ENCODE measurements at regions not wholly inside any gene's neighbourhood (a gene's known extent, or its start where the extent isn't known, plus 50 kb on each side); places are given as distances from the start of the nearest gene placed in this dataset.

DNA sequence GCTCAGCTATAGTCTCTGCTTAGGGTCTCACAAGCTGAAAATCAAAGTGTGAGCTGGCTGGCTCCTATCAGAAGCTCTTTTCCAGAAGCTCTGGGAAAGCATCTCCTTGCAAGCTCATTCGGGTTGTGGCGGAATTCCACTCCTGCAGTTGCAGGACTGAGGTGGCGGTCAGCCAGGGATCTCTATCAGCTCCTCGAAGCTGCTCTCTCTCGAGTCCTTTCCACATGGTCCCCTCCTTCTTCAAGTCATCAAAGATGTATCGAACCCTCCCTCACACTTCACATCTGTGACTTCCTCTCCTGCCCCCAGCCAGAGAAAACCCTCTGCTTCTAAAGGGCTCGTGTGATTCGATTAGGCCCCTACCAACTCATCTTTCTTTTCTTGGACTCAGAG lies 141.7 kb downstream of the ZFP36L2 start:
- no peak for DNase-seq

DNA sequence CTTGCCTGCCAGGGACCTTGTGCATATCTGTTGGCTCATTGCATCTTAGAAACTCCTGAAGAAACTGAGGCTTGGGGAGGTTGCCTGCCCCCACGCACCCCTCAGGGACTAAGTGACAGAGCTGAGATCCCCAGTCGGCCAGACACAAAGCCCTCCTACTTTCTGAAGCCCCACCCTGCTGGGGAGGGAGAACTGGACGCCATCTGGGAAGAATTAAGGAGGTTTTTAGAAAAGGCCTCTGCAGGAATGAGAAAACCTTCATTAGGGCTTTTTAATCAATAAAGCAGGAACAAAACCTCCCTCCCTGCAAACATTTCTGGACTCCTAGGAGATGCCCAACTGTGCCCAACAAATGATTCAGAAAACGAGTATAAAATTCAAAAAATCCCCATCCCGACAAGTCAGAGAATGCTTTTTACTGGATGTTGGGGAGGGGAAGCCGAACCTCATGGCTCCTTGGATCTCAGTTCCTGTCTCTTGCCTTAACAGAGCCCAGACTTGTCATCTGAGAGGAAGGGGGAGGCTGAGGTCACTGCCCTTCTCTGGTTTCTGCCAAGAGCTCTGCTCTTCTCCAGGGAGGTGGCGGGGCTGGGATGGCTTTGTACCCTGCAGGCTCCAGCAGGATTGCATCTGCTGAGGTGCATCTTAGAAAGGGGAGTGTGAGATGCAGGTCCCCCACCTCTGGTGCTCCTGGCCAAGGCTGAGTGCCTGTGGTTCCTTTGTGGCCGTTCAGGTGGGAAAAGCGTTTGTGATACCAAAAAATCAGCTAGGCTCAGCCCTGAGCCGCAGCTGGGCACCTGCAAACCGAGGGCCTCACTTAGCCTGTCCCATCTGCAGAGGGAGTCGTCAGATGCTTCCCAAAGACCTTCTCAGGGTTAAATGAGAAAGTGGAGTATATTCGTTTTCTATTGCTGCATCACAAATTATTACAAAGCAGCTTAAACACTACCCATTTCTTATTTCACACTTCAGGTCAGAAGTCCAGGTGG lies 142.4 kb downstream of the ZFP36L2 start:
- no peak for DNase-seq

DNA sequence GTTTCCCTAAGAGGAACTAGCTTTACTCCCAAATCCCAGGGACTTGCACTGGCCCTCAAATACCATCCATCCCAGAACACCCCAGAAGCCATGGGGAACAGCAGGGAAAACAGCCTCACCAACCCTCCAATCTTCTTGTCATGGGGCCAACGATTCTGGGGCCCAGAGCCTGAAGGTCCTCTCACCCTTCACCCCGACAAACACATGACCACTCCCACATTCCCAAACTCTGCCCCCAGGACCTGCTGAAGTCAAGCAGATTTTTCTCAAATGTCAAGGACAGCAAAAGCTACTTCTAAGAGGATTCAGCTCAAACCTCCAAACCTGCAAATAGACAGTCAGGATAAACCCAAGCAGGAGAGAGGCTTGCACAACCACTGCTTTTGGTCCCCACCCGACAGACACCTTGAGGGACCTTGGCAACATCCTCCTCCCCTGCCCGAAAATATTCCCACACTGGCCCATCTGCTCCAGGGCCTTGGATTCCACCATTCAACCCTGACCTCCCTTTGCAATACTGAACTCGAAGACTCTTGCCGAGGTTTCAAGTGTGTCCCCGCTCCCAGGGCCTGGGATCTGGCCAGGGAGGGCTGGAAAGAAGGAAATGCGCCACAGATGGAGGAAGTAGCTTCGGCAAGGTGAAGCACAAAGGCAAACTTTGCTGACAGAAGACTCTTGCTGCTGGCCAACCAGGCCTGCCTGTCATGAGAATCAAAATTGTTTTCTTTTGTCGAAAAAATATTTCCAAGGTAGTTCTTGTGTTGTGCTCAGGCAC lies 143.3 kb downstream of the ZFP36L2 start:
- no peak for DNase-seq

DNA sequence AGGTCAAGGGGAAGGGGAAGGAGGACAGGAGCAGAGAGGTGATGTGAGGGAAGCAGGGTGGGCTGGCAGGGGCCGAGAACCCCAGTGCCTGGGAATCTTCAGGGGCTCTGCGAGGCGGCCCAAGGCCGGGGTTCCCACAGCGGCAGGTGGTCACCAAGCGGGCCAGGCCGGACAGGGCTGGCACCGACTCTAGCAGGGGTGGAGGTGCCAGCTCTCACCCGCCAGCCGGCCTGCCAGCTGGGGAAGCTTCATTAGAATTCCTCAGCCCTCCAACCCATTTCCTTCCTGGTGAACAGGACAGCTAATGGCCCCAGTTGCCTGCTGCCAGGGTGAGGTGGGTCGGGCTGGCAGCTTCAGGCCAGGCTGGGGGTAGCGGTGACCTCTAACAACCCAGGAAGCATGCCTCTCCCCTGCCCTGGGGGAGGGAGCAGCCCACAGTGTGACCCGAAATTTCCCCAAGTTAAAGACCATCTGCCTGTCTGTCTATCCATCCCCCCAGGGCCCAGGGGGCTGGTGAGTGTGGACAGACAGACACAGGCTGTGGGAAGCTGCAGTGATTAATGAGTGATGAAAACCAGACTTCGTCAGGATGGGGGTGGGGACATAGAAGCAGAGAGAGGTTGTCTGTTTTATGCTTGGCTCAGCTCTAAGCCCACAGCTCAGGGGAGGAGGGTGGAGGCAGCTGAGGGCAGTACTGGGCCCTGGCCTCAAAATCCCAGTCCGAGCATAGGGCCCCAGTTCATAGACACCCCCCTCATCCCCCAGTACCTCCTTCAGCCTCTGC lies 144.1 kb downstream of the ZFP36L2 start:
- DNase-seq = no peak

DNA sequence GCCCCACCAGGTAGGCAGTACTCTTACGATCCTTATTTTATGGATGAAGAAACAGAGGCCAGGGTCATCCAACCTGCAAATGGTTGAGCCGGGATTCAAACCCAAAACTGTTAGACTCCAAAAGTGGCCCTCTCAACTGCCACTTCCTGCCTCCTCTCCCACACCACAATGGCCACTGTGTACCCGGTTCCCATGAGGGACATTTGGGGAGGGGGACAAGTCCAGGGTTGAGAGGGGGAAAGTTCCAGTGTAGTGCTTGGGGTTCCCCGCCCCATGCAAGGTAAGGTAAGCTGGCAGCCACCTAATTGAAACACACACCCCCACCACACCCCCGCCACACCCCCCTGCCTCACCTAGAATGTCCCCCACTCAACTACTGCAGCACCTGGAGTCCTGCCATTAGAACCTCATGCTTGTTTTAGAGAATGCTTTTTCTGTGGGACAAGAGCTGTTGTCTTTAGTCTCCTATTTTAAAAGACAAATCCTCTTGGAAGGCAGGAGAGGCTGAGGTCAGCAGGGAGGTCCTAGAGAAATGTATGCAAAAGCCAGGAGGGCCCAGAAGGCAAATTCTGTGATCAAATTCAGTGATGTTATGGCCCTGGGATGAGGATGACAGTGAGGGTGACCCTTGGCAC lies 145.2 kb downstream of the ZFP36L2 start:
- no peak for DNase-seq

DNA sequence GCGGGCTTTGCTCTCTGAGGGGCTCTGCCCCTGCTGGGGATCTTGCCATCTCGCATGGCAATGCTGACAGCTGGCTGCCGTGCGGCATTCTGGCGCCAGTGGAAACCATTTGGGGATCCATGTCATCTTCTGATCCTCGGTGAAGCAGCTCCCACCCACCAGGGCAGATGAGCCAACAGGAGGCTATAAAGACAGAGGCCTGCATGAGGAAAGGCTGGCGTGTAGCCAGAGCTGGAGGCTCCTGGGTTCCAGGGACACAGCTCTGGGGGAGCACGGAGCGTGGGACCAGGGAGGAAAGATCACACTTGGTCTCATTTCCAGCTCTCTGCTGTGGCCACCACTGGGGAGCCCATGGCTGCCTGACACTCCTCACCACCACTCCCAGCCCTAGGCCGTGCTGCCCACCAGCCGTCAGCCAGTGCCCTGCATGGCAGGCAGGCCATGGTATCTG lies 145.8 kb downstream of the ZFP36L2 start:
- no peak for DNase-seq

DNA sequence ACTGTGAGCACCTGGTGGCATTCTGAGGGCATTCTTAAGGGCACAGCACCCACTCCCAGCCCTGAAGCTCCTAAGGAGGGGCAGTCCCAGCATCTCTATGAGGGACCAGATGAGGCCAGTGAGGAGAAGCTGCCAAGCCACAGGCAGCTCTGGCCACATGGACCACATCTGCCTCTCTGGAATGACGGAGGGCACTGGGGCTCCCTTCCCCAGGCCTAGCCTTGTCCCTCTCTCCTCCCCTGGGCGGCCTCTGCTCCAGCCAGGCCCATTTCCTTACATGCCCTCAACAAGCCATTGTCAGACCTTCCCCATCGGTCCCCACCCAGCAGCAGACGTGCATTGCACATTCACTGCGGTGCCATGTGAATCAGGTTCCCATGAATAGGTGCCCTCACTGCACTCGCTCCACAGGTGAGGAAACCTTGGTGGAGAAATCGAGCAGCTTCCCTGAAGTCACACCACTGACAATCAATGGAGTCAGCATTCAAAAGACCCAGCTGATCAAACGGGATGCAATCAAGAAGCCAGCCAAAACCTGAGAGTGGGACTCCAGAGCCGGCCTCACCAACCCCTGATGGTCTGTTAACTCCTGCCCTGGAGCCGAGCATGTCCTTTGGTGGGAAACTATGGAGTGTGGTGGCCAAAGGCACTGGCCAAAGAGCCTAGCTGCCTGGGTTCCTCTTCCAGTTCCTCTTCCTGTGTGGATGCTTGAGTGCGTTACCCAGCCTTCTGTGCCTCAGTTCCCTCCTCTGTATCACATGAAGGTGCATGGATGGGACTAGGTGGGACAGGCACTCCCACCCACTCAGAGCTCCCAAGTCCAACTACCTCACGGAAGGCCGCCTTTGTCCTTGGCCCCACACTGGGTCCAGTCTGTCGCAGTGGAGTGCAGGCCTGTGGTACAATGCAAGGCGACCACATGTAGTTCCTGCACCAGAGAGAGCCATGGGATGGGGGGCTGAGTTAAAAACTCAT lies 147.3 kb downstream of the ZFP36L2 start:
- no peak for DNase-seq

DNA sequence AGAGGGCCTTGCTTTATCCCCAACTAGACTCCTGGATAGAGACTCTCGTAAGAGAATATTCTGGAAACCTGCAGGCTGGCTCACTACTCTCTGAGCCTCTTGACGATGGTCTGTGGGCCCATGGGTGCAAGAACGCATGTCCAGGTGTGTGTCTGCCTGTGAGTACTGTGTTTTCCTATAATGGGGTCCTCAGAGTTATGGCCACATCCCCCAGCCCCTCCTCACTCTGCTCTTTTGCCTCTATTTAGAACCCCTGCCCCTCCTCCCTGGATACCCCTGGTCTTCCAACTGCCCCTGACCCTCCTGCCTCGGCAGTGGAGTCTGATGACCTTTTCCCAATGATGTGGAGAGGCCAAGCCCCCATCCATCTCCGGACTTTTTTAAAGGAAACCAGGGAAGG lies 148.1 kb downstream of the ZFP36L2 start:
- no peak for DNase-seq

DNA sequence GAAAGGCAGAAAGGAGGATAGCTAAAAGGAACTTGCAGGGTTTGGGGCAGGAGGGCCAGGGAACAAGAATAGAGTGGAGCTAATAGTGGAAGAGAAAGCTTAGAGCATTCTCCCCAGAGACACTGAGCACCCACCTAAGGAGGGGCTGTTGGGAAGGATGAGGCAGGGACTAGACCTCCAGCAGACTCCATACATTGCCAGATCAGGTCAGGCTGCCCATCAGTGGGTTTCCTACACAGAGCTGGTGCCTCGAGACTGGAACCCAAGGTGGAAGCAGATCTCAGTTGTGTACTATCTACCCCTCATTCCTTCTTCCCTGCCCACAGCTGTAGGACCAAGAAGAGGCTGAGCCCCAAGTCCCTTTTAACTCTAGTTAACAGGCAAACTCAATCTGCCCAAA lies 148.5 kb downstream of the ZFP36L2 start:
- no peak for DNase-seq

DNA sequence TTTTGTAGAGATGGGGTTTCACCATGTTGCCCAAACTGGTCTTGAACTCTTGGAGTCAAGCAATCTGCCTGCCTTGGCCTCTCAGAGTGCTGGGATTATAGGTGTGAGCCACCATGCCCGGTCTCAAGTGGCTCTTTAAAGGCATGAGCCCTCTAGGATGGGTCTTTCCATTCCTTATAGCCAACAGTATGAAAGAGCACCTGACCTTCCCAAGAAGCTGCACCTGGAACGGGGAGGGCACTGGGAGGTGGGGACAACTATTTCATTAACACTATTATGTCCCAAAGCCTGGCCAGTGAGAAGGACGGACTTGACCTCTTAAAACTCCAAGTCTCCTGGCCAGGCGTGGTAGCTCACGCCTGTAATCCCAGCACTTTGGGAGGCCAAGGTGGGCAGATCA lies 149.7 kb downstream of the ZFP36L2 start:
- no peak for DNase-seq

DNA sequence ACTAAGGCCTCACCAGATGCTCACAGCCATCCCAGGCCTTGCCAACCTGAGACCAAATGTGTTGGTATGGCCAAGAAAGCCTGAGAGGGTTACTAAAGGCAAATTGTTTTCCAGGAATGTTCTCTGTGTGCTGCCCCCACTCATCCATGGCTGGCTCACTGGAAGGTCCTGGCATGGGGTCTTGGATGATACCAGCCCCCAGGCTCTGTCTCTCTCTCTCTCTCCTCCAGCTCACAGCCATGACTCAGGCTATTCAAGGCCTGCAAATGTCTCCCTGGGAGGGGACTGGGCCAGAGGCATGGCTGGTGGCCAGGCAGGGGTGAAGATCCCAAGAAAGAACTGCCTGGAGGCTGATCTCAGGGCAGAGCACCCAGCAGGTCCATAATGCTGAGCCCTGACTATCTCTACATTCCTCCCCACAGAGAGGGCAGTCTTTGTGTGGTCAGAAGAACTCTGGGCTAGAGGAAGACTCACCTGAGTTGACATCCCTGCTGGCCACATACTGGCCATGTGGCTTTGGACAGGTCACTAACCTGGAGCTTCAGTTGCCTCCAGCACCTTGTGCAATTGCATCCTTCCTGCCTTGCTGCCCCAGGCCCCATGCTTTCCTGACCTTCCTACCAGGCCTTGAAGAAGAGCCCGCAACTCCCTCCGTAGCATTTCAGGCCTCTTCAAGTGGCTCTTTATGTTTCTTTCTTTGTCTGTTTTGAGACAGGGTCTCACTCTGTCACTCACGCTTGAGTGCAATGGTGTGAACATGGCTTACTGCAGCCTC lies 150.4 kb downstream of the ZFP36L2 start:
- DNase-seq = no peak

DNA sequence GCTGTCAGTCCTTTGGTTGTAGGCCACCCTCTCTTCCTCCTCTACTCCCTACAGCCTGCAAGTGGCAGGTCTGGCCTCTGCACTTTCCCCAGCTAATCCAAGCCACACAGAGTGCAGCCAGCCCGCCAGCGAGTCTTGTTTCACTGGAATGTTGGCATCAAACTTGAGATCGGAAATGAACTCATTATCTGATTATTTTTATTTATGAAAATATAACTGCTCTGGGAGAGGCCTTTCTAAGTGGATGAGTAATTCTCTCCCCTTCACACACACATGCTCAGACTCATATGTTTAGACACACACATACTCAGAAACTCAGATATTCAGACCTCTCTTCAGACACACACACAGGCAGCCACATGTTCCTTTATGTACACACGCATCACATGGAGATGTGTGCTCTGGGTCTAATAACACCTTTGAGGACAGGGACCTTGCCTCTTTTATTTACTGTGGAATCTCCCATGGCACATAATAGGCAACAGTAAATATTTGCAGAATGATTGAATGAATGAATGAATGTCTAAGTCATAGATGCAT lies 151.3 kb downstream of the ZFP36L2 start:
- DNase-seq = no peak

DNA sequence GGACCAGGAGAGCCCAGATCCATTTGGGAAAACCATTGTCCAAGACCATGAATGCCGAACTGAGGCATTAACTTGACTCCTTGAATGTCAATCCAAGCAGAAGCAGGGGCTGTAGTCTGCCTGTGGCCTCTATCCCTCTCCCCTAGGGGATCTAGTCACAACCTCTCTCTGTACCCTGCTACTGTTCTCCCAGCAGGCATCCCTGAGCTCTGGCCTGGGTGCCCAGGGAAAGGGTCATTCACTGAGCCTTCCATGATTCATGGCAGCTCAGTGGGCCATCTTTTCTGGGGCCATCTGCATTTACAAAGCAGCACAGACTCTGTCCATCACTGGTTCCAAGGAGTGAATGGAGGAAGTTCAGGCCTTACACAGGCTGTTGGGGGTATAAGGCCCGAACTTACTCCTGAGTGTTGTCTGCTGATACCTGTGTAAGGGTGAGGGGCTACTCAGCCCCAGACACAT lies 151.8 kb downstream of the ZFP36L2 start:
- DNase-seq = no peak

DNA sequence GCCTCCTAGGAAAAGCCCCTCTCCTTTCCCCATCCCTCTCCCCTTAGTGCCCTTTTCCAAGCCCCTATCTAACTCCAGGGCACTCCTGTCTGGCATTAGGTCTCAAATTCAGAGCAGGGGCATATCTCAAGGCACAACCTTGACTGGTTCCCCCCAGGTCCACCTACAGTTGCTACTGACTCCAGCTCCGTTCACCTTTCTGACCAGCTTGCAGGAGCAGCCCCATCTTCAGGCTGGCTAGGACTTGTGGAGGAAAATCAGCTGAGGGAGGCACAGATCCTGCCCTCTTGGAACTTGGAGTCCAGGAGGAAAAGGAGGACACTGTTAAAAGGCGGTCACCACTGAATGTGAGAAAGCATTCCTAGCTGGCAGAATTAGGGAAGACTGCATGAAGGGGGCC lies 152.4 kb downstream of the ZFP36L2 start:
- no peak for DNase-seq

DNA sequence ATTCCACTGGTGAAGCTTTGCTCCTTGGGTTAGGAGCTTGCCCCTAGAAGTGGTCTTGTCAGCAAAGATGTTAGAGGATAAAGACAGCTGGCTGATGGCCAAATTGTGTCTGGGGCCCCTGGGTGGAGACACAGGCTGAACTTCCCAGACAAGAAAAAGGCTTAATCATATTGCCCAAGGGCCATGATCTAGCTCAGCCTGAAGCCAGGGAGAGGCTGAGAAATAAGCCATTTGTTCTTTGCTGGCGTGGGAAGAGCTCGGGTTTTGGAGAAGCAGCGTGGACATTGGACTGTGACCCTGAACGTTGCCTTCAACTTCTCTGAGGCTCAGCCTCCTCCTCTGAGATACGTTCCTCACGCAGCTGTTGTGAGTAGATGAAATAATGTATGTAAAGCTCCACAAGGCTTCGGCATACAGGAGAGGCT lies 153.0 kb downstream of the ZFP36L2 start:
- DNase-seq = no peak

DNA sequence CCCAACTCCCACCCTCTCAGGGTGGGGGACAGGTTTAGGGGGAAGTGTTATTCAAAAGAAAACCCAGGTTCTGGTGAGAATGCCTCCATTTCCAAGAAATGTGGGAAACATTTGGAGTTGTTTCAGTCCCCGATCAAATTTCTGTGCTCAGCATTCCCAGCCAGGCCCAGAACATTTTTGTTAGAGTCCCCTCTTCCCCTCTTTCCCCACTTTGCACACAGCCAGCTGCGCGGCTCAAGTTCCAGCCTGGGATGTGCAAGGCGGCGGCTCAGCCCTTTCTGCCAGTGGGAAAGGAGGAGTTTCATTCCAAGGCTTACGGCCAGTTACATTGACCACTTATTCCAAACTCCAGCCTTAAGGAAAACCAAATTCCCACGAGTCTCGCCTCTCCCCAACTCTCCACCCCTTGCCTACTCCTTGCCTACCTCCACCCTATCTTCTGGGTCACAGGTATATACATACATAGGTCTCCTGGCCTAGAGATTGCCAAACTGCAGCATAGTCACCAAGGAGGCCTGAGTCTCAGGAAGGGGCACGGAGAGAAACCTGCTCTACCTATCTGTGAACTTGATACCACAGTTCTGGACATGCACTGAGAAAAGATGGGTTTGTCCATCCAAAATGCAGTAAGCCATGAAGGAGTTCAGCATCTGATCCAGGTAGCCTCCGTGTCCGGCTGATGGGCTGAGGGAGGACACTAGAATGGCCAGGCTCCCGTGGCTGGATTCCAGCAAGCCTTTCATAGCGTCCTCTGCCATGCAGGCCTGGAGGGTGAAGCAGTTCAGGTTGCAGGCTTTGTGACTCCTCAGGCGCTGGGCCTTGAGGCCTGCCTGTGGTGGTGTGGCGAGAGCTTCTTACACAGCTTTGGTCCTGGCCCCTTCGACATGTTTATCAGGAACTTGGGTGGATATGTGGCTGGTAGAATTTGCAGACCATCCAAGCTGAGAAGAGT lies 154.5 kb downstream of the ZFP36L2 start:
- DNase-seq = no peak

DNA sequence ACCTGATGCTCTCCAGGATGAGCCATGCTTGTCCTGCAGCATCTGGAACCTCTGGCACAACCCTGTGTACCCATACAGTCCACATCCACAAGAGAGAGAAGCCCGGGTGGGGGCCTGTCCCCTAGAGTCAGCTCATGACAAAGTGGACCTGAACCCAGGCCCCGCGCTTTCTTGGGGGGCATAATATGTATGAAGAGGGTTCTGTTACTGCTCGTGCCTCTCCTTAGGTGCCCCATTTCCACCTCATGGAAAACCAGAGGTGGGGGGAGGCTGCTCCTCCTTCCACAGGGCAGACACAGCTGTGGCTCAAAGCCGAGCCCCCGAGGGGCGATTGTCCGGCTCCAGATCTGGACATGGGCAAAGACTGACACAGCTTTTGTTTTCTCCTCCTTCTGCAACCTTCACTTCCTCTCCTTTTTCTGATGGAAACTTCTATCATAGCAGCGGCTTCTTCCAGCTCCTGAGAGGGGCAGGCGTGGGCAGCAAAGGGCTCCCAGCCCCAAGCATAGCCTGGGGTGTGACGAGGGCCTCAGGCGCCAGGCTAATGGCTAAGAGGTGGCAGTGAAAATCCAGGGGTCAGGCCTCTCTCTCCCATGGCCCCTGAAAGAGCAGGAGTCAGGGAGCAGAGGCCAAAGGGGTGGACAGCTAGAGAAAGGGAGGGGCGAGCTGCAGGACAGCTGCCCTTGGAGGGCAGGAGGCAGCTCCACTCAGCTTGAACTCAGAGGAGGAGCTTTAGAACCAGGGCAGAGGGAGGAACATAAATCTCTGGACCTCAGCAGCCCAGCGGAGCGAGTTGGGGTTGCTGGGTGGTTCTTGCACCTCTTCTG lies 155.5 kb downstream of the ZFP36L2 start:
- DNase-seq = no peak

DNA sequence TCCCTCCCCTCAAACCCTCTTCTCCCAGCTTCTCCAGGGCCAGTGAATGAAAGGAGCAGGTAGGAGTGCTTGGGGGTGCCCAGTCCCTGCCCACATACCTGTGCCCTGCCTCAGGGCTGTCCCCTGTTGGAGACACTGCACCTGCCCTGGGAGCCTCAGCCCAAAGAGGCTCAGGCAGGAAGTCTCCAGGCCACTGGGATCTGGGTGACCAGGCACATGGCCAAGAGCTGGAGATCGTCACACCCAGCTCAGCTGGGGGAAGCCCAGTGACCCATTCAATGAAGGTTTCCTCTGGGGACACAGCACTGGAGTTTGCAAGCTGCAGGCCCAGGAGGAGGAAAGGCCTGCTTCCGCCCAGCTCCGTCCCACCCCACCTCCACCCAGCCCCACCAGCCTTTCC lies 156.4 kb downstream of the ZFP36L2 start:
- no peak for DNase-seq

Measured in CD4-positive, alpha-beta T cell treated with Interleukin-4 for 1 hour (primary cell).